CD4-positive, CD25-positive, alpha-beta regulatory T cell (primary cell): ENCODE measurements at regions not wholly inside any gene's neighbourhood (a gene's known extent, or its start where the extent isn't known, plus 50 kb on each side); places are given as distances from the start of the nearest gene placed in this dataset.

Source experiments
- ATAC-seq, 2 donors: fragments of 150-1000 bp; cut with Tn5 transposase; one replicate each; pipeline ENCODE4 v1.10.0; 2021; ENCODE audit warnings: low read depth in 2 of 2, moderate number of reproducible peaks in 2 of 2, moderate library complexity in 1 of 2
- DNase-seq, 3 donors: peaks; one replicate each; pipeline versions ENCODE4 v3.0.0 to v3.0.0-alpha.2; 2012 to 2022; ENCODE audit warnings: mixed read lengths in 1 of 3
- H3K27ac ChIP-seq: one replicate; pipeline ENCODE4 v1.7.0; 2013; ENCODE audit warnings: mild to moderate bottlenecking, low read length; ENCODE audit not compliant: insufficient read depth, poor library complexity, severe bottlenecking
- H3K27me3 ChIP-seq: one replicate; pipeline ENCODE4 v1.7.0; 2013; ENCODE audit warnings: low read length; ENCODE audit not compliant: control insufficient read depth, insufficient read depth
- H3K36me3 ChIP-seq: one replicate; pipeline ENCODE4 v1.7.0; 2013; ENCODE audit warnings: mild to moderate bottlenecking, low read length, moderate library complexity; ENCODE audit not compliant: control insufficient read depth, insufficient read depth
- H3K4me1 ChIP-seq: 2 replicates; pipeline ENCODE4 v1.7.0; 2013; ENCODE audit warnings: mild to moderate bottlenecking, low read length; ENCODE audit not compliant: insufficient read depth, control insufficient read depth, poor library complexity, severe bottlenecking
- H3K4me3 ChIP-seq: one replicate; pipeline ENCODE4 v1.7.0; 2013; ENCODE audit warnings: low read depth, mild to moderate bottlenecking, low read length, moderate library complexity
- H3K9me3 ChIP-seq, 2 experiments: 1 replicate in 1 of 2; 2 replicates in 1 of 2; pipeline ENCODE4 v1.7.0; 2013; ENCODE audit warnings: low read length in 2 of 2, mild to moderate bottlenecking in 1 of 2, moderate library complexity in 1 of 2; ENCODE audit not compliant: control insufficient read depth in 2 of 2
- H3K27ac Mint-ChIP-seq, 3 donors: one replicate each; pipeline ENCODE4 v1.8.0; 2020 to 2022; ENCODE audit warnings: mild to moderate bottlenecking in 3 of 3, mixed read lengths in 3 of 3, moderate library complexity in 2 of 3
- H3K27me3 Mint-ChIP-seq: one replicate; pipeline ENCODE4 v1.8.0; 2022; ENCODE audit warnings: mild to moderate bottlenecking, mixed read lengths
- H3K36me3 Mint-ChIP-seq: one replicate; pipeline ENCODE4 v1.8.0; 2020; ENCODE audit warnings: mixed read lengths
- H3K4me1 Mint-ChIP-seq, 4 donors: one replicate each; pipeline ENCODE4 v1.8.0; 2020 to 2022; ENCODE audit warnings: mixed read lengths in 4 of 4, mild to moderate bottlenecking in 1 of 4
- H3K4me3 Mint-ChIP-seq, 4 donors: one replicate each; pipeline ENCODE4 v1.8.0; 2020 to 2022; ENCODE audit warnings: mild to moderate bottlenecking in 4 of 4, mixed read lengths in 4 of 4, moderate library complexity in 3 of 4
- H3K9me3 Mint-ChIP-seq, 7 donors: one replicate each; pipeline ENCODE4 v1.8.0; 2020 to 2022; ENCODE audit warnings: mixed read lengths in 7 of 7, mild to moderate bottlenecking in 3 of 7, moderate library complexity in 2 of 7

- Mint-ChIP-seq H3K4me1 (peaks cover 0 to 13% (median 9%) of the 10 kb centered on the region in 4 donors), H3K27me3 (no peaks in the 10 kb centered on the region), H3K4me3 (no peak overlapping the region), H3K36me3 (no peaks in the 10 kb centered on the region), H3K27ac (peak overlapping the region in 1 of 3 donors; percentile 60), H3K9me3 (peaks cover 0 to 3% (median 0%) of the 10 kb centered on the region in 7 donors)
- DNase-seq (no peak), ATAC-seq (no peak)
- Histone ChIP-seq H3K36me3 (no peaks in the 10 kb centered on the region), H3K4me3 (no peak overlapping the region), H3K27ac (no peak overlapping the region), H3K27me3 (no peaks in the 10 kb centered on the region), H3K9me3 (no peaks in the 10 kb centered on the region), H3K4me1 (no peaks in the 10 kb centered on the region)
Observed at GRCh38 chr7:17126413-17127268, 171.8 kb upstream of the AHR start.

- H3K27ac Mint-ChIP-seq: no peak overlapping the region
- H3K4me1 ChIP-seq: peaks cover 3% of the 10 kb centered on the region
- peaks cover 7 to 20% (median 15%) of the 10 kb centered on the region in 4 donors for H3K4me1 Mint-ChIP-seq
- no peaks in the 10 kb centered on the region for H3K36me3 Mint-ChIP-seq
- no peak overlapping the region for H3K4me3 ChIP-seq
- DNase-seq: no peak
- ATAC-seq: no peak
- H3K9me3 Mint-ChIP-seq: peaks cover 0 to 3% (median 0%) of the 10 kb centered on the region in 7 donors
- H3K4me3 Mint-ChIP-seq: no peak overlapping the region
- no peaks in the 10 kb centered on the region for H3K27me3 ChIP-seq
- H3K27ac ChIP-seq: no peak overlapping the region
- H3K27me3 Mint-ChIP-seq: no peaks in the 10 kb centered on the region
- no peaks in the 10 kb centered on the region for H3K9me3 ChIP-seq
- H3K36me3 ChIP-seq: no peaks in the 10 kb centered on the region
Observed at GRCh38 chr7:17129218-17129617, 169.2 kb upstream of the AHR start.

- no peaks in the 10 kb centered on the region for H3K27me3 Mint-ChIP-seq
- Histone ChIP-seq H3K4me1 (peaks cover 13% of the 10 kb centered on the region), H3K36me3 (no peaks in the 10 kb centered on the region), H3K27ac (no peak overlapping the region), H3K9me3 (no peaks in the 10 kb centered on the region), H3K4me3 (no peak overlapping the region), H3K27me3 (no peaks in the 10 kb centered on the region)
- peak overlapping the region in 1 of 3 donors; percentile 8 for H3K27ac Mint-ChIP-seq
- H3K4me3 Mint-ChIP-seq: no peak overlapping the region
- no peak for ATAC-seq
- no peak for DNase-seq
- H3K4me1 Mint-ChIP-seq: peaks cover 20 to 25% (median 25%) of the 10 kb centered on the region in 4 donors
- H3K9me3 Mint-ChIP-seq: peaks cover 0 to 3% (median 0%) of the 10 kb centered on the region in 7 donors
- no peaks in the 10 kb centered on the region for H3K36me3 Mint-ChIP-seq
Observed at GRCh38 chr7:17130281-17131059, 168.0 kb upstream of the AHR start.

GRCh38 chr7:17131060-17131345, 167.4 kb upstream of the AHR start:
- peaks cover 13% of the 10 kb centered on the region for H3K4me1 ChIP-seq
- H3K9me3 ChIP-seq: no peaks in the 10 kb centered on the region
- H3K27me3 ChIP-seq: no peaks in the 10 kb centered on the region
- H3K36me3 Mint-ChIP-seq: no peaks in the 10 kb centered on the region
- DNase-seq: no peak
- no peak for ATAC-seq
- no peaks in the 10 kb centered on the region for H3K27me3 Mint-ChIP-seq
- no peak overlapping the region for H3K4me3 Mint-ChIP-seq
- H3K4me1 Mint-ChIP-seq: peaks cover 20 to 28% (median 23%) of the 10 kb centered on the region in 4 donors
- H3K9me3 Mint-ChIP-seq: peaks cover 0 to 3% (median 0%) of the 10 kb centered on the region in 7 donors
- H3K4me3 ChIP-seq: no peak overlapping the region
- H3K27ac Mint-ChIP-seq: no peak overlapping the region
- no peaks in the 10 kb centered on the region for H3K36me3 ChIP-seq
- H3K27ac ChIP-seq: no peak overlapping the region

GRCh38 chr7:17131983-17132655, 166.3 kb upstream of the AHR start:
- H3K36me3 ChIP-seq: no peaks in the 10 kb centered on the region
- H3K36me3 Mint-ChIP-seq: no peaks in the 10 kb centered on the region
- ATAC-seq: no peak

GRCh38 chr7:17132726-17133125, 165.7 kb upstream of the AHR start:
- DNase-seq: no peak
- no peak overlapping the region for H3K27ac Mint-ChIP-seq
- no peaks in the 10 kb centered on the region for H3K36me3 Mint-ChIP-seq

More at GRCh38 chr7:17131983-17132655, 166.3 kb upstream of the AHR start:
- Histone ChIP-seq H3K9me3 (no peaks in the 10 kb centered on the region), H3K4me3 (no peak overlapping the region), H3K27ac (no peak overlapping the region), H3K4me1 (peaks cover 13% of the 10 kb centered on the region), H3K27me3 (no peaks in the 10 kb centered on the region)
- peaks cover 0 to 2% (median 0%) of the 10 kb centered on the region in 7 donors for H3K9me3 Mint-ChIP-seq
- no peak overlapping the region for H3K4me3 Mint-ChIP-seq
- H3K4me1 Mint-ChIP-seq: peaks cover 15 to 36% (median 21%) of the 10 kb centered on the region in 4 donors
- DNase-seq: no peak
- H3K27ac Mint-ChIP-seq: no peak overlapping the region
- H3K27me3 Mint-ChIP-seq: no peaks in the 10 kb centered on the region

GRCh38 chr7:17133977-17134376, 164.5 kb upstream of the AHR start:
- peak overlapping the region in 1 of 3 donors; percentile 44 for H3K27ac Mint-ChIP-seq
- no peaks in the 10 kb centered on the region for H3K27me3 ChIP-seq
- no peak overlapping the region for H3K4me3 ChIP-seq
- no peaks in the 10 kb centered on the region for H3K36me3 Mint-ChIP-seq
- H3K9me3 ChIP-seq: no peaks in the 10 kb centered on the region
- no peak for ATAC-seq
- peaks cover 29 to 52% (median 34%) of the 10 kb centered on the region in 4 donors for H3K4me1 Mint-ChIP-seq
- peak overlapping the region in 1 of 4 donors; percentile 16 for H3K4me3 Mint-ChIP-seq
- no peak for DNase-seq
- H3K9me3 Mint-ChIP-seq: peaks cover 0 to 2% (median 0%) of the 10 kb centered on the region in 7 donors
- no peak overlapping the region for H3K27ac ChIP-seq
- H3K27me3 Mint-ChIP-seq: no peaks in the 10 kb centered on the region
- H3K4me1 ChIP-seq: peaks cover 26% of the 10 kb centered on the region
- H3K36me3 ChIP-seq: no peaks in the 10 kb centered on the region

More at GRCh38 chr7:17132726-17133125, 165.7 kb upstream of the AHR start:
- Mint-ChIP-seq H3K27me3 (no peaks in the 10 kb centered on the region), H3K4me3 (no peak overlapping the region), H3K9me3 (peaks cover 0 to 2% (median 0%) of the 10 kb centered on the region in 7 donors), H3K4me1 (peaks cover 18 to 39% (median 22%) of the 10 kb centered on the region in 4 donors)
- Histone ChIP-seq H3K27me3 (no peaks in the 10 kb centered on the region), H3K27ac (no peak overlapping the region), H3K36me3 (no peaks in the 10 kb centered on the region), H3K4me3 (no peak overlapping the region), H3K4me1 (peaks cover 13% of the 10 kb centered on the region), H3K9me3 (no peaks in the 10 kb centered on the region)
- no peak for ATAC-seq
